ENCODE measurements at regions not wholly inside any gene's neighbourhood (a gene's known extent, or its start where the extent isn't known, plus 50 kb on each side); places are given as distances from the start of the nearest gene placed in this dataset.

GRCh38 chr2:160735696-160736095 lies 242.1 kb upstream of the RBMS1 start:
- peaks cover 0 to 12% (median 2%) of the 10 kb centered on the region in 3 donors for H3K36me3 Mint-ChIP-seq
- Histone ChIP-seq H3K4me1 (ENCODE audit: insufficient read depth, low read length) (no peaks in the 10 kb centered on the region), H3K27ac (ENCODE audit: low read depth, low read length) (no peak overlapping the region), H3K4me3 (ENCODE audit: low read length) (no peak overlapping the region), H3K9me3 (ENCODE audit: low read length) (no peaks in the 10 kb centered on the region), H3K27me3 (ENCODE audit: insufficient read depth, low read length, poor library complexity, severe bottlenecking) (no peaks in the 10 kb centered on the region), H3K36me3 (ENCODE audit: insufficient read depth, low read length) (no peaks in the 10 kb centered on the region)
- no peak overlapping the region for H3K27ac Mint-ChIP-seq
- no peak overlapping the region for H3K4me3 Mint-ChIP-seq
- ChIA-PET POLR2A (no interaction called here), CTCF (no interaction called here)
- H3K4me1 Mint-ChIP-seq = no peaks in the 10 kb centered on the region
- no peak for DNase-seq
- peaks cover 2 to 14% of the 10 kb centered on the region in 2 donors for H3K27me3 Mint-ChIP-seq
- no peaks in the 10 kb centered on the region for H3K9me3 Mint-ChIP-seq

- ChIA-PET POLR2A (no interaction called here), CTCF (no interaction called here)
- peaks cover 0 to 12% (median 2%) of the 10 kb centered on the region in 3 donors for H3K36me3 Mint-ChIP-seq
- Histone ChIP-seq H3K9me3 (ENCODE audit: low read length) (no peaks in the 10 kb centered on the region), H3K4me1 (ENCODE audit: insufficient read depth, low read length) (no peaks in the 10 kb centered on the region), H3K4me3 (ENCODE audit: low read length) (no peak overlapping the region), H3K36me3 (ENCODE audit: insufficient read depth, low read length) (no peaks in the 10 kb centered on the region), H3K27ac (ENCODE audit: low read depth, low read length) (no peak overlapping the region), H3K27me3 (ENCODE audit: insufficient read depth, low read length, poor library complexity, severe bottlenecking) (no peaks in the 10 kb centered on the region)
- H3K27me3 Mint-ChIP-seq = peaks cover 2 to 14% of the 10 kb centered on the region in 2 donors
- H3K4me1 Mint-ChIP-seq = no peaks in the 10 kb centered on the region
- no peak for DNase-seq
- H3K27ac Mint-ChIP-seq = no peak overlapping the region
- no peak overlapping the region for H3K4me3 Mint-ChIP-seq
- no peaks in the 10 kb centered on the region for H3K9me3 Mint-ChIP-seq
These were observed 242.8 kb upstream of the RBMS1 start for GRCh38 chr2:160736148-160737028.

GRCh38 chr2:160737247-160737646 lies 243.6 kb upstream of the RBMS1 start:
- H3K4me3 Mint-ChIP-seq = no peak overlapping the region
- H3K4me1 ChIP-seq (ENCODE audit: insufficient read depth, low read length) = no peaks in the 10 kb centered on the region
- CTCF ChIA-PET = no interaction called here
- H3K27ac Mint-ChIP-seq = no peak overlapping the region
- POLR2A ChIA-PET = no interaction called here
- no peaks in the 10 kb centered on the region for H3K36me3 ChIP-seq (ENCODE audit: insufficient read depth, low read length)
- H3K27me3 ChIP-seq (ENCODE audit: insufficient read depth, low read length, poor library complexity, severe bottlenecking) = no peaks in the 10 kb centered on the region
- H3K27me3 Mint-ChIP-seq = peaks cover 0 to 14% of the 10 kb centered on the region in 2 donors
- DNase-seq = no peak
- no peak overlapping the region for H3K4me3 ChIP-seq (ENCODE audit: low read length)
- H3K4me1 Mint-ChIP-seq = no peaks in the 10 kb centered on the region
- H3K9me3 ChIP-seq (ENCODE audit: low read length) = no peaks in the 10 kb centered on the region
- peaks cover 0 to 12% (median 2%) of the 10 kb centered on the region in 3 donors for H3K36me3 Mint-ChIP-seq
- no peak overlapping the region for H3K27ac ChIP-seq (ENCODE audit: low read depth, low read length)
- no peaks in the 10 kb centered on the region for H3K9me3 Mint-ChIP-seq

GRCh38 chr2:160741271-160741670 lies 247.7 kb upstream of the RBMS1 start:
- Histone ChIP-seq H3K9me3 (ENCODE audit: low read length) (no peaks in the 10 kb centered on the region), H3K4me1 (ENCODE audit: insufficient read depth, low read length) (no peaks in the 10 kb centered on the region), H3K4me3 (ENCODE audit: low read length) (no peak overlapping the region), H3K27ac (ENCODE audit: low read depth, low read length) (no peak overlapping the region), H3K36me3 (ENCODE audit: insufficient read depth, low read length) (no peaks in the 10 kb centered on the region), H3K27me3 (ENCODE audit: insufficient read depth, low read length, poor library complexity, severe bottlenecking) (no peaks in the 10 kb centered on the region)
- H3K4me1 Mint-ChIP-seq = no peaks in the 10 kb centered on the region
- H3K9me3 Mint-ChIP-seq = no peaks in the 10 kb centered on the region
- peaks cover 3 to 18% of the 10 kb centered on the region in 2 donors for H3K27me3 Mint-ChIP-seq
- no peaks in the 10 kb centered on the region for H3K36me3 Mint-ChIP-seq
- no peak overlapping the region for H3K27ac Mint-ChIP-seq
- no peak overlapping the region for H3K4me3 Mint-ChIP-seq
- ChIA-PET POLR2A (no interaction called here), CTCF (interaction anchor here (1.0 kb wide), 1 partner anchor 43 kb away, joined by 3 read pairs; no protein-coding TSS in a partner anchor)
- DNase-seq = no peak

- no peak overlapping the region for H3K27ac Mint-ChIP-seq
- H3K27me3 ChIP-seq (ENCODE audit: insufficient read depth, low read length, poor library complexity, severe bottlenecking) = no peaks in the 10 kb centered on the region
- no peak overlapping the region for H3K4me3 Mint-ChIP-seq
- no peaks in the 10 kb centered on the region for H3K36me3 Mint-ChIP-seq
- ChIA-PET CTCF (interaction anchor here (1.0 kb wide), 1 partner anchor 43 kb away, joined by 3 read pairs; no protein-coding TSS in a partner anchor), POLR2A (no interaction called here)
- H3K4me3 ChIP-seq (ENCODE audit: low read length) = no peak overlapping the region
- peaks cover 3 to 17% of the 10 kb centered on the region in 2 donors for H3K27me3 Mint-ChIP-seq
- no peak for DNase-seq
- H3K9me3 ChIP-seq (ENCODE audit: low read length) = no peaks in the 10 kb centered on the region
- no peaks in the 10 kb centered on the region for H3K36me3 ChIP-seq (ENCODE audit: insufficient read depth, low read length)
- H3K4me1 ChIP-seq (ENCODE audit: insufficient read depth, low read length) = no peaks in the 10 kb centered on the region
- no peaks in the 10 kb centered on the region for H3K9me3 Mint-ChIP-seq
- H3K27ac ChIP-seq (ENCODE audit: low read depth, low read length) = no peak overlapping the region
- H3K4me1 Mint-ChIP-seq = no peaks in the 10 kb centered on the region
These were observed 248.2 kb upstream of the RBMS1 start for GRCh38 chr2:160741815-160742214.

- CTCF ChIA-PET = no interaction called here
- Mint-ChIP-seq H3K9me3 (no peaks in the 10 kb centered on the region), H3K36me3 (no peaks in the 10 kb centered on the region), H3K4me1 (no peaks in the 10 kb centered on the region), H3K4me3 (no peak overlapping the region), H3K27me3 (peaks cover 3 to 16% of the 10 kb centered on the region in 2 donors), H3K27ac (no peak overlapping the region)
- H3K36me3 ChIP-seq (ENCODE audit: insufficient read depth, low read length) = no peaks in the 10 kb centered on the region
- no peak for DNase-seq
- H3K27ac ChIP-seq (ENCODE audit: low read depth, low read length) = no peak overlapping the region
- POLR2A ChIA-PET = no interaction called here
- no peaks in the 10 kb centered on the region for H3K4me1 ChIP-seq (ENCODE audit: insufficient read depth, low read length)
- H3K9me3 ChIP-seq (ENCODE audit: low read length) = no peaks in the 10 kb centered on the region
- no peaks in the 10 kb centered on the region for H3K27me3 ChIP-seq (ENCODE audit: insufficient read depth, low read length, poor library complexity, severe bottlenecking)
- H3K4me3 ChIP-seq (ENCODE audit: low read length) = no peak overlapping the region
These were observed 249.1 kb upstream of the RBMS1 start for GRCh38 chr2:160742667-160743066.

DNA sequence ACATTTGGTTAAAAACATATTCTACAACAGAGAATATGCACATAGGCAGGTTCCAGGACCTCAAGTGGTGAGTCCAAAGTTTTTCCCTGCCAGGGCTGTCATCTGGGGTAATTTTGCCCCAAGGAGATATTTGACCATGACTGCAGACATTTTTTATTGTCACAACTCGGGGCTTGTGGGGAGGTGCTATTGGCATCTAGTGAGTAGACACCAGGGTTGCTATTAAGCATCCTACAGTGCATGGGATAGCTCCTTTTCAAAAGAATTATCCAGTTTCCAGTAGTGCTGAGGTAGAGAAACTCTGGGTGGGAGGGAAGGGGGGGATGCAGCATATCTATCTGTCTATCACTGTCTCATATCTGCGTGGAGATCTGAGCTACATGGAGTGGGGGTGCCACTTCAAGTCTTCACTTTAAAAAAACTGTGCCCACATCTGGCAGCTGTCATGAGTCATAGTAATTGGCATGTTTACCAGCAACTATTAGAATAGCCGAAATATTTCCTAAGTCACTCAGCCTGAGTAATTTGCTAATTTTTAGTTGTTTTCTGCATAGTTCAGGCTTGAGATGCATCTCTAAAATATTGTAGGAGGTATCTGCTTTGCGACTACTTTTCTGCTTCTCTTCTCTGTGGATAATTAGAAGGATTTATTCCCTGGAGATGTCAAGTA lies 254.0 kb upstream of the RBMS1 start:
- DNase-seq = no peak
- Histone ChIP-seq H3K36me3 (ENCODE audit: insufficient read depth, low read length) (no peaks in the 10 kb centered on the region), H3K27me3 (ENCODE audit: insufficient read depth, low read length, poor library complexity, severe bottlenecking) (no peaks in the 10 kb centered on the region), H3K9me3 (ENCODE audit: low read length) (no peaks in the 10 kb centered on the region), H3K27ac (ENCODE audit: low read depth, low read length) (no peak overlapping the region), H3K4me3 (ENCODE audit: low read length) (no peak overlapping the region), H3K4me1 (ENCODE audit: insufficient read depth, low read length) (no peaks in the 10 kb centered on the region)
- ChIA-PET POLR2A (no interaction called here), CTCF (no interaction called here)
- peaks cover 14 to 21% of the 10 kb centered on the region in 2 donors for H3K27me3 Mint-ChIP-seq
- H3K36me3 Mint-ChIP-seq = peaks cover 0 to 2% (median 0%) of the 10 kb centered on the region in 3 donors
- no peak overlapping the region for H3K4me3 Mint-ChIP-seq
- H3K4me1 Mint-ChIP-seq = no peaks in the 10 kb centered on the region
- no peak overlapping the region for H3K27ac Mint-ChIP-seq
- no peaks in the 10 kb centered on the region for H3K9me3 Mint-ChIP-seq

GRCh38 chr2:160751021-160751420 lies 257.4 kb upstream of the RBMS1 start:
- no peaks in the 10 kb centered on the region for H3K4me1 ChIP-seq (ENCODE audit: insufficient read depth, low read length)
- no peaks in the 10 kb centered on the region for H3K4me1 Mint-ChIP-seq
- peaks cover 0 to 13% (median 2%) of the 10 kb centered on the region in 3 donors for H3K36me3 Mint-ChIP-seq
- DNase-seq = no peak
- ChIA-PET CTCF (no interaction called here), POLR2A (no interaction called here)
- no peaks in the 10 kb centered on the region for H3K36me3 ChIP-seq (ENCODE audit: insufficient read depth, low read length)
- H3K9me3 Mint-ChIP-seq = peaks cover 3 to 14% (median 10%) of the 10 kb centered on the region in 5 donors
- no peak overlapping the region for H3K4me3 Mint-ChIP-seq
- H3K9me3 ChIP-seq (ENCODE audit: low read length) = no peaks in the 10 kb centered on the region
- no peak overlapping the region for H3K27ac Mint-ChIP-seq
- H3K27me3 Mint-ChIP-seq = peaks cover 11 to 12% of the 10 kb centered on the region in 2 donors
- no peaks in the 10 kb centered on the region for H3K27me3 ChIP-seq (ENCODE audit: insufficient read depth, low read length, poor library complexity, severe bottlenecking)
- H3K27ac ChIP-seq (ENCODE audit: low read depth, low read length) = no peak overlapping the region
- H3K4me3 ChIP-seq (ENCODE audit: low read length) = no peak overlapping the region

Data from CD8-positive, alpha-beta memory T cell (primary cell).